HG02981 (cell line): ENCODE measurements at regions not wholly inside any gene's neighbourhood (a gene's known extent, or its start where the extent isn't known, plus 50 kb on each side); places are given as distances from the start of the nearest gene placed in this dataset.

Source experiments
- ATAC-seq: cut with Tn5 transposase; IDR thresholded peaks from one replicate; pipeline ENCODE4 v1.9.1; 2021; ENCODE audit warnings: mild to moderate bottlenecking, moderate library complexity; ENCODE audit not compliant: unreplicated experiment

DNA sequence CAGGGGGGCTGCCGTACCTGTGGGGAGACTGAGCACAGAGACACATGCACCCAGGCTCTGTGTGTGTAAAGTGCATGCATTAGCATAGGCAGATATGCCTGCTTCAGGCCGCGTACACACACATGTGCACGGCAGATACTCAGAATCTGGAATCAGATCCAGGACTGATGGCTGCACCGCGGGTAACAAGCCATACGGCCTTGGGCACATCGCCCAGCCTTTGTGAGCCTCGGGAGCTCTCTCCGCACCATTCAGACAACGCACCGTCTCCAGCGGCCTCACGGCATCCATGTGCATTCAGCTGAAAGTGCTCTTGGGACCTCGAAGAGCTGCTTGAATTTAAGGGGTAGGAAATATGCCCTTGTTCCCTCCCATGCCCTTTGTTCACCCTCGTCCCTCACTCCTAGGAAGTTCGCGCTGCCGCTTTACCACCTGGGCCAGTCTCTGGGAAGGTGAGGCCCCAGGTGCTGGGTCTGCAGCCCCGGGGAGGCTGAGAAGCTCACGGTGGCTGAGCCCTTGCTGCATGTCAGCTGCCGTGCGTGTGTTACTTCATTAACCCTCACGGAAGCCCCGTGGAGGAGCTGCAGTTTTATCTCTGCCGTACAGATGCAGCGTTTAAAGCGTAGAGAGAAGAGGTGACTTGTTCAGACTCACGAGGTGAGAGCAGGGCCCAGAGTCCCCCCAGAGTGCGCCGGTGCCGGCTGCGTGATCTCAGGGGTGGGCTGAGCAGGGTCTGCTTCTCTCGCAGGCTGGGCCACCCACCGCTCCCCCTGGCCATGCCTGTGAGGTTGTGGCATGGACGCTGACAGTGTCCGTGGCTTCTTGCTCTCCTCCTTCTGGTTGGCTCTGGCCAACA, 377.7 kb upstream of the MYT1L start:
- no peak for ATAC-seq

- no peak for ATAC-seq
Measured at GRCh38 chr2:2707206-2707991, 376.3 kb upstream of the MYT1L start.

DNA sequence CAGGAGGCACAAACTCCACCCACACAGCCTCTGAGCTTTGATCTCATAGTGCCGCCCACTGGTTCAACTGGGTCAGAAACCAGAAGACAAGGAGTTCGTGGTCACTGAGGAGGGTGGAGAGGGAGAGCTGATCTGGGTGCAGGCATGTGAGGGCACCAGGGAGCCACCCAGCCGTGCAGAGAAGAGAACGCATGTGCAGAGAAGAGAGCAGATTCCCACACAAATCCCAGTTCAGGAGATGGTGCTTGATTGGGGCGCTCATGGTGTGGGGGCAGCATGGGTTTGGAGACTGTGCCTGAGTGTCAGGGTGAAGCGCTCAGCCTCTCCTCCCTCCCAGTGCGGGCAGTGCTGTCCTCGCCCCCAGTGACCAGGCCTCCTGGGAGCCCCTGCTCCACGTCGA, 375.2 kb upstream of the MYT1L start:
- no peak for ATAC-seq

- no peak for ATAC-seq
Measured at GRCh38 chr2:2705871-2706270, 374.8 kb upstream of the MYT1L start.

- no peak for ATAC-seq
Measured at GRCh38 chr2:2704428-2705090, 373.5 kb upstream of the MYT1L start.

GRCh38 chr2:2703762-2704427, 372.8 kb upstream of the MYT1L start:
- no peak for ATAC-seq

GRCh38 chr2:2703172-2703571, 372.1 kb upstream of the MYT1L start:
- ATAC-seq: no peak

DNA sequence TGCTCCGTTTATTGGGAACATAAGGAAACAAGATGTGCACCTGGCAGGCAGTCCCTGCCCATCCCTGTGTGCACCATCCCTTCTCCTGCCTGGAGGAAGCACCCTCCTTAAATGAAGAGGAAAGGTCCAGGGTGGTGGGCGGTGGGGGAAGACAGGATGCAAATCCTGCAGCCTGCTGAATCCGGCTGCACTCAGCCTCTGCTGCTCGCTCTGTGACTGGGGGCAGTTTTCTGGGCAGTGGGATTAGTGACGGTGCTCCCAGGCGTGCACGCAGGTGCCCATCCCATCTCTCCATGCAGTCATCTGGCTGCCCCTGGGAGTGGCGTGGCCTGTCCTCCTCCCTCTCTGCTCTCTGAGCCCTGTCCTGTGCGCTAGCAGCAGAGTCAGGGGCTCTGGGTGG, 371.3 kb upstream of the MYT1L start:
- ATAC-seq: no peak

DNA sequence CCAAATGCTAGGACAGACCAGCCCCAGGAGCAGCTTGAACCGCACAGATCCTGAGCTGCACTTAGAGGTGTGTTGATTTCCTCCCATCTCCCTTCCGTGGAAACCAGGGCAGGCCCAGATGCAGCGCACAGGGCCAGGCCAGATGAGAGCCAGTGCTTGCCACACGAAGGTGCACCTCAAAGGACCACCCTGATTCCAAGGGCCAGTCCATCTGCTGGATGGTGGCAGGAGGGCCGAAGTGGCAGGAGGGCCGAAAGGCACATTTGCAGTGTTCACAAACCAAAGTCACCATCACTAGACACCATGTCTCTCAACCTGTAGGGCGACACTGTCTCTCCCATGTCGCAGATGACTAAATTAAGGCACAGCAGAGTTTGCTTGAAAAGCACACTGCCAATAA, 370.7 kb upstream of the MYT1L start:
- no peak for ATAC-seq

GRCh38 chr2:2701176-2701781, 370.2 kb upstream of the MYT1L start:
- no peak for ATAC-seq

DNA sequence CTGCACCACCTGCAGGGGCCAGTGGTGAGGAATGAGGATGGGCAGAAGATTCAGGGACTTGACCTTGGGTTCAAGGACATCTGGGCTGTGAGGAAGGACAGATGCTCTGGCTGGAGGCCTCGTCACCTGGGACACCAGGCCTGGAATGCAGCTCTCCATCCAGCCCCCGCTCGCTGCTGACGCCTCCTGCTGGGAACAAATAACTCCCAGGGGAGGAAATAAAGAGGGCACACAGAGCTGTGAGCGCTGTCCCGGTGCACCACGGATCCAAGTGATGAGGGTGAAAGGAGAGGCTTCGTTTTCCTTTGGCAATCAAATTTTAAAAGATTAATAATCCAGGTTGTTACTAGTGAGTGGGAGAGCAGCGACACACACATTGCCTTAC, 368.0 kb upstream of the MYT1L start:
- ATAC-seq: no peak

GRCh38 chr2:2698182-2699120, 367.4 kb upstream of the MYT1L start:
- no peak for ATAC-seq

GRCh38 chr2:2696733-2697455, 365.8 kb upstream of the MYT1L start:
- no peak for ATAC-seq

- ATAC-seq: no peak
Measured at GRCh38 chr2:2696325-2696724, 365.2 kb upstream of the MYT1L start.

DNA sequence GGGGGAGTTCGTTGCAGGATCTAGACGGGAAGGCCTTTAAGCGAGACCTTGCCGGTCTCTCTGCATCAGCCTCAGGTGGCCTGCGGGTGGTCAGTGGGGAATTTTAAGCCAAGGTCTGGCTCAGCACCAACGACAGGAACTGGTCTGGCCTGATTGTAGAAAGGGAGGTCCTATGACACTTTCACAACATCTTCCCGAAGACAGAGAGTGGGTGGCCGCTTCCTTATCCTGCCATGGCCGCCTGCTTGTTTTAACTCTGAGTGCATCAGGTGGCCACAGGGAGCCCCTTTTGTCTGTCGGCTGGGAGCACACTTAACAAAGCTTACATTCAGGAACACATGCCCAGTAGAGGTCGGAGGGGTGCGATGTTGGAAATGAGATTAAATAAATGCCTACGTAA, 363.7 kb upstream of the MYT1L start:
- no peak for ATAC-seq

- ATAC-seq: no peak
Measured at GRCh38 chr2:2692599-2693389, 361.7 kb upstream of the MYT1L start.

DNA sequence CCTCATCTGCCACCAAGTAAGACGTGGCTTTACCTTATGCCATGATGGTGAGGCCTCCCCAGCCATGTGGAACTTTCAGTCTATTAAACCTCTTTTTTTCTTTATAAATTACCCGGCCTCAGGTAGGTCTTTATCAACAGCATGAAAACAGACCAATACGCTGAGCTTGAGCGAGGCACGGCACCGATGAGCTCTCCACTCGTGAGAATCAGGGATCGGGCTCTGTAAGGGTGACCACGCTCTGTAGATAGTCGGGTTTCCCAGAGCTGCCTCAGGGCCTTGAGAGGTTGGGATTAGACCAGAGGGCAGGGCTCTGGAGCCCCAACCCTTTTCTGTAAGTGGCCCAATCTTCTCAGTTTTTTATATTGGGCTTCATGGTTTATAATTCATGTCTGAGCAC, 360.3 kb upstream of the MYT1L start:
- no peak for ATAC-seq

DNA sequence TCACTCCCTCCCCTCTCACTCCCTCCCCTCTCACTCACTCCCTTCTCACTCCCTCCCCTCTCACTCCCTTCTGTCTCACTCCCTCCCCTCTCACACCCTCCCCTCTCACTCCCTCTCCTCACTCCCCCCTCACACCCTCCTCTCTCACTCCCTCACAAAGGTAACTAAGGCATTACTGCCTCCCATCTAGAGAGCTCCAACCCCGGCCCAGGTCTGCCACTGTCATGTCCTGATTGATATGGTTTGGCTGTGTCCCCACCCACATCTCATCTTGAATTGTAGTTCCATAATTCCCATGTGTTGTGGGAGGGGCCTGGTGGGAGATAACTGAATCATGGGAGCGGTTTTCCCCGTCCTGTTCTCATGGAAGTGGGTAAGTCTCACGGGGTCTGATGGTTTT, 359.9 kb upstream of the MYT1L start:
- ATAC-seq: no peak
